ENCODE measurements at regions not wholly inside any gene's neighbourhood (a gene's known extent, or its start where the extent isn't known, plus 50 kb on each side); places are given as distances from the start of the nearest gene placed in this dataset.

- Histone ChIP-seq H3K9me2 (ENCODE audit: insufficient read depth) (no peaks in the 10 kb centered on the region), H4K20me1 (ENCODE audit: insufficient read depth) (no peaks in the 10 kb centered on the region), H3K79me2 (ENCODE audit: low read depth) (no peaks in the 10 kb centered on the region), H3K4me3 (no peak overlapping the region), H3K27ac (no peak overlapping the region), H3K4me2 (no peak overlapping the region), H3K9me3 (ENCODE audit: insufficient read depth, low read depth) (no peaks in the 10 kb centered on the region), H3K4me1 (replicated peaks; ENCODE audit: insufficient read depth) (no peaks in the 10 kb centered on the region), H3K36me3 (ENCODE audit: low read depth) (no peaks in the 10 kb centered on the region), H3F3A (ENCODE audit: insufficient read depth, low read depth) (no peaks in the 10 kb centered on the region), H2AFZ (no peak overlapping the region), H3K27me3 (ENCODE audit: insufficient read depth, low read depth) (no peaks in the 10 kb centered on the region)
- TF ChIP-seq CTCF (conservative IDR thresholded peaks at IDR 0.05) = no peak
- TF ChIP-seq EZH2 (IDR thresholded peaks at IDR 0.05; ENCODE audit: low read depth) = no peak
- CTCF ChIA-PET = no interaction called here
- intact Hi-C loops (cut with micrococcal nuclease; ENCODE audit: unreplicated experiment) = no loop called here
- POLR2A ChIA-PET (ENCODE audit: unreplicated experiment) = no interaction called here
- no peak for DNase-seq
- no TSS peak for BruUV-seq (replicated peaks)
These were observed 322.4 kb downstream of the NPR3 start for GRCh38 chr5:33033516-33033915.

- Histone ChIP-seq H3F3A (ENCODE audit: insufficient read depth, low read depth) (no peaks in the 10 kb centered on the region), H3K27me3 (ENCODE audit: insufficient read depth, low read depth) (no peaks in the 10 kb centered on the region), H3K79me2 (ENCODE audit: low read depth) (no peaks in the 10 kb centered on the region), H3K4me1 (replicated peaks; ENCODE audit: insufficient read depth) (no peaks in the 10 kb centered on the region), H3K4me3 (no peak overlapping the region), H2AFZ (no peak overlapping the region), H3K36me3 (ENCODE audit: low read depth) (no peaks in the 10 kb centered on the region), H3K27ac (no peak overlapping the region), H3K9me3 (ENCODE audit: insufficient read depth, low read depth) (no peaks in the 10 kb centered on the region), H3K9me2 (ENCODE audit: insufficient read depth) (no peaks in the 10 kb centered on the region), H4K20me1 (ENCODE audit: insufficient read depth) (no peaks in the 10 kb centered on the region), H3K4me2 (no peak overlapping the region)
- DNase-seq = no peak
- TF ChIP-seq CTCF (conservative IDR thresholded peaks at IDR 0.05) = no peak
- TF ChIP-seq EZH2 (IDR thresholded peaks at IDR 0.05; ENCODE audit: low read depth) = no peak
- intact Hi-C loops (cut with micrococcal nuclease; ENCODE audit: unreplicated experiment) = no loop called here
- ChIA-PET POLR2A (ENCODE audit: unreplicated experiment) (no interaction called here), CTCF (no interaction called here)
- no TSS peak for BruUV-seq (replicated peaks)
These were observed 323.7 kb downstream of the NPR3 start for GRCh38 chr5:33034777-33035176.

DNA sequence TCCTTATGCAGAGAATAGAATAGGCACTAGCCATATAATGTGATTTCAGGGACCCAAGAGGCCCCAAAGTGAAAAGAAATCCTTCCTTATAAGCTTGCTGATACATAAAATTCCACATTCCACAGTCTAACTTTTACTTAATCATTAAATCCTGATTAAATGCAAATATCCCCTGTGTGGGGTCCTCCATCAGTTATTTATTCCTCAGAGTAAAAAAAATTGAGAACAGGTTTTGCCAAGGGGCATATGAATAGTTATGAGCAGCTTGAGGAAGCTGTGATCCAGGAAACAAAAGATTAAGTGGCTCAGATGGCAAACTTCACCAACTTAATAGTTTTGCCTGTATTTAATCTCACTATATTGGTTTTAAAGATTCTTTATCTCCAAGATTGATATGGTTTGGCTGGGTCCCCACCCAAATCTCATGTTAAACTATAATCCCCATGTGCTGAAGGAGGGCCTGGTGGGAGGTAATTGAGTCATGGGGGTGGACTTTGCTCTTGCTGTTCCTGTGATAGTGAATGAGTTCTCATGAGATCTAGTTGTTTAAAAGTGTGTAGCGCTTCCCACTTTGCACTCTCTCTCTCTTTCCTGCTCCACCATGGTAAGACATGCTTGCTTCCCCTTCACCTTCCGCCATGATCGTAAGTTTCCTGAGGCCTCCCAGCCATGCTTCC, 324.9 kb downstream of the NPR3 start:
- DNase-seq = no peak
- no peaks in the 10 kb centered on the region for H3K9me2 ChIP-seq (ENCODE audit: insufficient read depth)
- H3K9me3 ChIP-seq (ENCODE audit: insufficient read depth, low read depth) = no peaks in the 10 kb centered on the region
- no peaks in the 10 kb centered on the region for H4K20me1 ChIP-seq (ENCODE audit: insufficient read depth)
- no peak overlapping the region for H2AFZ ChIP-seq
- no peak overlapping the region for H3K4me3 ChIP-seq
- POLR2A ChIA-PET (ENCODE audit: unreplicated experiment) = no interaction called here
- no peaks in the 10 kb centered on the region for H3K4me1 ChIP-seq (replicated peaks; ENCODE audit: insufficient read depth)
- BruUV-seq (replicated peaks) = no TSS peak
- H3K79me2 ChIP-seq (ENCODE audit: low read depth) = no peaks in the 10 kb centered on the region
- H3K4me2 ChIP-seq = no peak overlapping the region
- intact Hi-C loops (cut with micrococcal nuclease; ENCODE audit: unreplicated experiment) = no loop called here
- TF ChIP-seq EZH2 (IDR thresholded peaks at IDR 0.05; ENCODE audit: low read depth) = no peak
- no peak for TF ChIP-seq CTCF (conservative IDR thresholded peaks at IDR 0.05)
- no peaks in the 10 kb centered on the region for H3K36me3 ChIP-seq (ENCODE audit: low read depth)
- CTCF ChIA-PET = no interaction called here
- H3K27ac ChIP-seq = no peak overlapping the region
- no peaks in the 10 kb centered on the region for H3K27me3 ChIP-seq (ENCODE audit: insufficient read depth, low read depth)
- no peaks in the 10 kb centered on the region for H3F3A ChIP-seq (ENCODE audit: insufficient read depth, low read depth)
